ENCODE measurements at regions not wholly inside any gene's neighbourhood (a gene's known extent, or its start where the extent isn't known, plus 50 kb on each side); places are given as distances from the start of the nearest gene placed in this dataset.
"Not testable (repeated sequence)": the region's sequence is repeated elsewhere in the genome, so short reads cannot be mapped to it uniquely, and the experiment has no call there.

GRCh38 chr13:87814403-87814802 lies 143.2 kb downstream of the SLITRK5 start:
- ATAC-seq (no peak), DNase-seq (no peak)
- Histone ChIP-seq H3K36me3 (ENCODE audit: low read depth) (no peaks in the 10 kb centered on the region), H3K9me3 (no peaks in the 10 kb centered on the region), H3K4me3 (no peak overlapping the region), H3K4me1 (ENCODE audit: low read depth) (no peaks in the 10 kb centered on the region)
- intact Hi-C loops (cut with DNase I, micrococcal nuclease): no loop called here
- TF ChIP-seq, protein P1, sequence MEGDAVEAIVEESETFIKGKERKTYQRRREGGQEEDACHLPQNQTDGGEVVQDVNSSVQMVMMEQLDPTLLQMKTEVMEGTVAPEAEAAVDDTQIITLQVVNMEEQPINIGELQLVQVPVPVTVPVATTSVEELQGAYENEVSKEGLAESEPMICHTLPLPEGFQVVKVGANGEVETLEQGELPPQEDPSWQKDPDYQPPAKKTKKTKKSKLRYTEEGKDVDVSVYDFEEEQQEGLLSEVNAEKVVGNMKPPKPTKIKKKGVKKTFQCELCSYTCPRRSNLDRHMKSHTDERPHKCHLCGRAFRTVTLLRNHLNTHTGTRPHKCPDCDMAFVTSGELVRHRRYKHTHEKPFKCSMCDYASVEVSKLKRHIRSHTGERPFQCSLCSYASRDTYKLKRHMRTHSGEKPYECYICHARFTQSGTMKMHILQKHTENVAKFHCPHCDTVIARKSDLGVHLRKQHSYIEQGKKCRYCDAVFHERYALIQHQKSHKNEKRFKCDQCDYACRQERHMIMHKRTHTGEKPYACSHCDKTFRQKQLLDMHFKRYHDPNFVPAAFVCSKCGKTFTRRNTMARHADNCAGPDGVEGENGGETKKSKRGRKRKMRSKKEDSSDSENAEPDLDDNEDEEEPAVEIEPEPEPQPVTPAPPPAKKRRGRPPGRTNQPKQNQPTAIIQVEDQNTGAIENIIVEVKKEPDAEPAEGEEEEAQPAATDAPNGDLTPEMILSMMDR (IDR thresholded peaks at IDR 0.05): no peak

- Histone ChIP-seq H3K36me3 (ENCODE audit: low read depth) (no peaks in the 10 kb centered on the region), H3K4me3 (no peak overlapping the region), H3K9me3 (no peaks in the 10 kb centered on the region), H3K4me1 (ENCODE audit: low read depth) (no peaks in the 10 kb centered on the region)
- DNase-seq (no peak), ATAC-seq (no peak)
- TF ChIP-seq, protein P1 (IDR thresholded peaks at IDR 0.05): no peak
- intact Hi-C loops (cut with DNase I, micrococcal nuclease): no loop called here
These were observed 149.1 kb downstream of the SLITRK5 start for GRCh38 chr13:87820241-87820640.

DNA sequence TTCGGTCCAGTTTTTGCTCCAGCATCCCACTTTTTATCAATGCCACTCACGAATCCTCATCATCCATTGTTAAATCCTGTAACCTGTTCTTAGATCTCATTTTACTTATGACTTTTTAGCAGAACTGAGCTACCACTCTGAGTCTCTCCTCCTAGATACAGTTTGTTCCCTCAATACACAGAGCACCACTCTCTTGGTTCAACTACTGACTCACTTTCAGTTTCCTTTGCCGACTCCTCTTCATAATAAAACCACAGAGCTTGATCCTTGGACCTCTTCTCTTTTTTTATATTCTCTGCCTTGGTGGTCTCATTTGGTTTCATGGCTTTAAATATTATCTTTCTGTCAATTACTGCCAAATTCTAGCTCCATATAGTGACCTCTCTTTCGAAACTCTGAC lies 150.3 kb downstream of the SLITRK5 start:
- H3K4me3 ChIP-seq: no peak overlapping the region
- intact Hi-C loops (cut with DNase I, micrococcal nuclease): no loop called here
- H3K4me1 ChIP-seq (ENCODE audit: low read depth): no peaks in the 10 kb centered on the region
- TF ChIP-seq, protein P1 (IDR thresholded peaks at IDR 0.05): no peak
- no peaks in the 10 kb centered on the region for H3K36me3 ChIP-seq (ENCODE audit: low read depth)
- DNase-seq (no peak), ATAC-seq (no peak)
- H3K9me3 ChIP-seq: no peaks in the 10 kb centered on the region

- H3K4me3 ChIP-seq; H3K36me3 ChIP-seq (ENCODE audit: low read depth); intact Hi-C loops (cut with DNase I, micrococcal nuclease); H3K4me1 ChIP-seq (ENCODE audit: low read depth); H3K9me3 ChIP-seq; ATAC-seq; DNase-seq: not testable (repeated sequence)
These were observed 155.1 kb downstream of the SLITRK5 start for GRCh38 chr13:87826301-87826700.

DNA sequence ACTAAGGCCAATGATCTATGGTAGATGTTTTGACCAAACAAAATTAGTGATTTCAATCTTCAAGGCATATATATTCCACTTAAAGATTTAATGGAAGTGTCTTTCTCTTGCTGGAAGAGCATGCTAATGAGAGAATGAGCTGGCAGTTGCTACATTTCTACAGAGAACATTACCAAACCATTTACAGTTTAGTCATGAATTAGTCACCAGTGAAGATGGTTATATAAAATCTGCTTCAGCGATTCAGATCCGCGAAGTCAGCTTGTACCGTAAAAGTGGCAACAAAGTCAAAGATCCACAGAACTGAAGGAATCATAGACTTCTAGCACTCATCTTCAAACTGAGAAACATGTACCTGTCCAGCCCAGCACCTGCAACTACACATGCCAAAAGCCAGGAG lies 156.3 kb downstream of the SLITRK5 start:
- no peak for ATAC-seq
- DNase-seq: no peak
- no peaks in the 10 kb centered on the region for H3K36me3 ChIP-seq (ENCODE audit: low read depth)
- intact Hi-C loops (cut with DNase I, micrococcal nuclease): no loop called here
- TF ChIP-seq, protein P1 (IDR thresholded peaks at IDR 0.05): no peak
- no peaks in the 10 kb centered on the region for H3K4me1 ChIP-seq (ENCODE audit: low read depth)
- H3K4me3 ChIP-seq: no peak overlapping the region
- no peaks in the 10 kb centered on the region for H3K9me3 ChIP-seq

DNA sequence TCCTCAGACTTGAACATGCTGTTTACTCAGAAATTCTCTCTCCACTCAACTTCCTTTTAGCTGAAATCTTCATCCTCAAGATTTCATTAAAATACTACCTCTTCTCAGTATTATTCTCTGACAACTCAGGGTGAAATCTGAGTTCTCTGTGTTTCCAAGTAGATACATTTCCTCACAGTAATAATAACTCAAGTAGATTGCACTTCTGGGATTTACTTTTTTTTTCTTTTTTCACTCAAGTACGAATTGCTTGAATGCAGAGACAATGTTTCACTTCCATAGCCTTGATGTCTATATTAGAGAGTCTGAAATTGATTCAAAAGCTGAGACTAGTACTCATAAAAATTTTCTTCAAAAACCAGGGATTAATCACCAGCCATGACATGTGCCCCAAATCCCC lies 166.4 kb downstream of the SLITRK5 start:
- no peaks in the 10 kb centered on the region for H3K4me1 ChIP-seq (ENCODE audit: low read depth)
- ATAC-seq (no peak), DNase-seq (no peak)
- no peaks in the 10 kb centered on the region for H3K9me3 ChIP-seq
- no peaks in the 10 kb centered on the region for H3K36me3 ChIP-seq (ENCODE audit: low read depth)
- intact Hi-C loops (cut with DNase I, micrococcal nuclease): no loop called here
- TF ChIP-seq, protein P1 (IDR thresholded peaks at IDR 0.05): no peak
- H3K4me3 ChIP-seq: no peak overlapping the region
